LNCAP (cell line): ENCODE measurements at regions not wholly inside any gene's neighbourhood (a gene's known extent, or its start where the extent isn't known, plus 50 kb on each side); places are given as distances from the start of the nearest gene placed in this dataset.

Experiments
- CTCF ChIP-seq: fragments of 450-650 bp; IDR thresholded peaks from 2 replicates; pipeline ENCODE4 v1.5.1; 2017; ENCODE audit warnings: mild to moderate bottlenecking

- no peak for TF ChIP-seq CTCF
Observed at GRCh38 chr7:66426996-66427395, 201.7 kb upstream of the KCTD7 start.

- no peak for TF ChIP-seq CTCF
Observed at GRCh38 chr7:66427956-66428355, 200.7 kb upstream of the KCTD7 start.

GRCh38 chr7:66429498-66430163, 199.1 kb upstream of the KCTD7 start:
- TF ChIP-seq CTCF: no peak

- TF ChIP-seq CTCF: no peak
Observed at GRCh38 chr7:66430164-66430545, 198.5 kb upstream of the KCTD7 start.

GRCh38 chr7:66442385-66442784, 186.3 kb upstream of the KCTD7 start:
- no peak for TF ChIP-seq CTCF

- TF ChIP-seq CTCF: no peak
Observed at GRCh38 chr7:66443946-66444345, 184.7 kb upstream of the KCTD7 start.

- no peak for TF ChIP-seq CTCF
Observed at GRCh38 chr7:66452165-66452564, 176.5 kb upstream of the KCTD7 start.

GRCh38 chr7:66453340-66453739, 175.3 kb upstream of the KCTD7 start:
- no peak for TF ChIP-seq CTCF
